Occipital lobe (tissue), 1 donor: ENCODE measurements at regions not wholly inside any gene's neighbourhood (a gene's known extent, or its start where the extent isn't known, plus 50 kb on each side); places are given as distances from the start of the nearest gene placed in this dataset.
"Not testable (repeated sequence)": the region's sequence is repeated elsewhere in the genome, so short reads cannot be mapped to it uniquely, and the experiment has no call there.

Experiments
- DNase-seq: peaks from one replicate; lab custom pipeline; 2025; lab: John Stamatoyannopoulos, UW

- no peak for DNase-seq
Observed at GRCh38 chrX:13428053-13428786, 108.4 kb upstream of the ATXN3L start.

- no peak for DNase-seq
Observed at GRCh38 chrX:13427441-13428052, 107.7 kb upstream of the ATXN3L start.

GRCh38 chrX:13420545-13421183, 100.8 kb upstream of the ATXN3L start:
- DNase-seq = no peak

GRCh38 chrX:13419918-13420317, 100.1 kb upstream of the ATXN3L start:
- DNase-seq = no peak

- no peak for DNase-seq
Observed at GRCh38 chrX:13419276-13419675, 99.4 kb upstream of the ATXN3L start.

- DNase-seq = no peak
Observed at GRCh38 chrX:13418126-13419097, 98.6 kb upstream of the ATXN3L start.

GRCh38 chrX:13415509-13415908, 95.7 kb upstream of the ATXN3L start:
- no peak for DNase-seq

- no peak for DNase-seq
Observed at GRCh38 chrX:13414006-13414647, 94.3 kb upstream of the ATXN3L start.

- DNase-seq = no peak
Observed at GRCh38 chrX:13412208-13412600, 92.4 kb upstream of the ATXN3L start.

GRCh38 chrX:13411496-13412207, 91.8 kb upstream of the ATXN3L start:
- DNase-seq = no peak

GRCh38 chrX:13408599-13408998, 88.7 kb upstream of the ATXN3L start:
- DNase-seq = not testable (repeated sequence)

GRCh38 chrX:13404777-13405176, 84.9 kb upstream of the ATXN3L start:
- not testable (repeated sequence) for DNase-seq

GRCh38 chrX:13404364-13404763, 84.5 kb upstream of the ATXN3L start:
- DNase-seq = no peak

GRCh38 chrX:13401724-13402123, 81.9 kb upstream of the ATXN3L start:
- no peak for DNase-seq

- no peak for DNase-seq
Observed at GRCh38 chrX:13398839-13399238, 79.0 kb upstream of the ATXN3L start.

- DNase-seq = no peak
Observed at GRCh38 chrX:13397878-13398818, 78.3 kb upstream of the ATXN3L start.

- no peak for DNase-seq
Observed at GRCh38 chrX:13396924-13397323, 77.1 kb upstream of the ATXN3L start.

GRCh38 chrX:13389501-13389900, 69.6 kb upstream of the ATXN3L start:
- DNase-seq = no peak
